PC-9 (cell line): ENCODE measurements at regions not wholly inside any gene's neighbourhood (a gene's known extent, or its start where the extent isn't known, plus 50 kb on each side); places are given as distances from the start of the nearest gene placed in this dataset.

Source experiments
- EZH2 ChIP-seq: fragments of 200-600 bp; sonication (generic); IDR thresholded peaks from 2 replicates; pipeline ENCODE4 v1.8.0; 2017; ENCODE audit warnings: antibody characterized with exemption, low read depth
- TF ChIP-seq, protein P1 (sequence below): fragments of 200-600 bp; sonication (generic); conservative IDR thresholded peaks from 2 replicates; pipeline ENCODE4 v1.6.1; 2017; ENCODE audit warnings: mixed run types, antibody characterized with exemption, mild to moderate bottlenecking, moderate library complexity

DNA sequence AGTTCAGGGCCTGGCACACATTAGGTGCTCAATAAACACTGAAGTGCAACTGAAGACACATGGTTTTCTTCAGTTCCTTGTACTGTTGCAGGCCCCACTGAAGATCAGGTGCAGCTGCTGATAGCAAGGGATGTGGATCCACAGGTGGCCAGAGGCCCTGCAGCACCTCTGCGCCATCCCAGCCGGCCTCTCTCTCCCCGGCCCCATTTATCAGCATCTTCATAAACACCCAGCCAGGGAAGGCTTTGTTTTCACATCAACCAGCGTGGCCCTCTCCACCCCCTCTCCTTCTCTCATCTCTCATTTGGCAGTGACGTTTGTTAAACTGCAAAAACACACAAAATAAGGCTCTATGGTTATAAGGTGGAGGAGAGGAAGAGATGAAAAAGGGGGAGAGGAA is 528.8 kb downstream of the BUD13 start:
- TF ChIP-seq, protein P1, sequence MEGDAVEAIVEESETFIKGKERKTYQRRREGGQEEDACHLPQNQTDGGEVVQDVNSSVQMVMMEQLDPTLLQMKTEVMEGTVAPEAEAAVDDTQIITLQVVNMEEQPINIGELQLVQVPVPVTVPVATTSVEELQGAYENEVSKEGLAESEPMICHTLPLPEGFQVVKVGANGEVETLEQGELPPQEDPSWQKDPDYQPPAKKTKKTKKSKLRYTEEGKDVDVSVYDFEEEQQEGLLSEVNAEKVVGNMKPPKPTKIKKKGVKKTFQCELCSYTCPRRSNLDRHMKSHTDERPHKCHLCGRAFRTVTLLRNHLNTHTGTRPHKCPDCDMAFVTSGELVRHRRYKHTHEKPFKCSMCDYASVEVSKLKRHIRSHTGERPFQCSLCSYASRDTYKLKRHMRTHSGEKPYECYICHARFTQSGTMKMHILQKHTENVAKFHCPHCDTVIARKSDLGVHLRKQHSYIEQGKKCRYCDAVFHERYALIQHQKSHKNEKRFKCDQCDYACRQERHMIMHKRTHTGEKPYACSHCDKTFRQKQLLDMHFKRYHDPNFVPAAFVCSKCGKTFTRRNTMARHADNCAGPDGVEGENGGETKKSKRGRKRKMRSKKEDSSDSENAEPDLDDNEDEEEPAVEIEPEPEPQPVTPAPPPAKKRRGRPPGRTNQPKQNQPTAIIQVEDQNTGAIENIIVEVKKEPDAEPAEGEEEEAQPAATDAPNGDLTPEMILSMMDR: no peak
- TF ChIP-seq EZH2: no peak
